OCI-LY1 (cell line): ENCODE measurements at regions not wholly inside any gene's neighbourhood (a gene's known extent, or its start where the extent isn't known, plus 50 kb on each side); places are given as distances from the start of the nearest gene placed in this dataset.

Experiments used
- H2AFZ ChIP-seq: fragments of 200-600 bp; sonication (generic), shearing (Covaris generic); 2 replicates; pipeline ENCODE4 v1.6.0; 2014; ENCODE audit warnings: antibody characterized with exemption, mild to moderate bottlenecking, low read length
- H3F3A ChIP-seq: fragments of 200-600 bp; sonication (generic), shearing (Covaris generic); 2 replicates; pipeline ENCODE4 v1.6.0; 2014; ENCODE audit warnings: mild to moderate bottlenecking, antibody characterized with exemption, low read length, moderate library complexity; ENCODE audit not compliant: insufficient read depth
- H3K27ac ChIP-seq: fragments of 200-600 bp; sonication (generic); 2 replicates; pipeline ENCODE4 v1.5.1; 2014; ENCODE audit warnings: low read length, mixed run types, mild to moderate bottlenecking, low read depth; ENCODE audit not compliant: poor library complexity, severe bottlenecking
- H3K27me3 ChIP-seq: fragments of 200-600 bp; sonication (generic); 2 replicates; pipeline ENCODE4 v1.6.0; 2014; ENCODE audit warnings: antibody characterized with exemption, mild to moderate bottlenecking, low read length, moderate library complexity; ENCODE audit not compliant: insufficient read depth
- H3K36me3 ChIP-seq: fragments of 200-600 bp; sonication (generic); 2 replicates; pipeline ENCODE4 v1.6.1; 2014; ENCODE audit warnings: mild to moderate bottlenecking, antibody characterized with exemption, low read length, moderate library complexity, mixed read lengths; ENCODE audit not compliant: insufficient read depth
- H3K4me1 ChIP-seq: fragments of 200-600 bp; sonication (generic); 2 replicates; pipeline ENCODE4 v1.5.1; 2014; ENCODE audit warnings: mild to moderate bottlenecking, low read length, moderate library complexity; ENCODE audit not compliant: insufficient read depth, severe bottlenecking
- H3K4me2 ChIP-seq: fragments of 200-600 bp; sonication (generic), shearing (Covaris generic); 2 replicates; pipeline ENCODE4 v1.6.1; 2014; ENCODE audit warnings: low read length
- H3K4me3 ChIP-seq: fragments of 200-600 bp; sonication (generic); 2 replicates; pipeline ENCODE4 v1.5.1; 2014; ENCODE audit warnings: low read length, low read depth, mild to moderate bottlenecking, mixed read lengths; ENCODE audit not compliant: poor library complexity, severe bottlenecking
- H3K79me2 ChIP-seq: fragments of 200-600 bp; shearing (Covaris generic); 2 replicates; pipeline ENCODE4 v1.6.1; 2016; ENCODE audit warnings: mixed run types, low read length, mixed read lengths; ENCODE audit not compliant: insufficient read depth
- H3K9ac ChIP-seq: fragments of 200-600 bp; sonication (generic), shearing (Covaris generic); 2 replicates; pipeline ENCODE4 v1.6.1; 2014; ENCODE audit warnings: mild to moderate bottlenecking, low read length, mixed read lengths
- H3K9me2 ChIP-seq: fragments of 200-600 bp; sonication (generic), shearing (Covaris generic); 2 replicates; pipeline ENCODE4 v1.6.1; 2014; ENCODE audit warnings: low read depth, mild to moderate bottlenecking, low read length, mixed read lengths
- H3K9me3 ChIP-seq: fragments of 200-600 bp; shearing (Covaris generic); 2 replicates; pipeline ENCODE4 v1.6.1; 2014; ENCODE audit warnings: low read length, mixed read lengths
- H4K20me1 ChIP-seq: fragments of 200-600 bp; sonication (generic), shearing (Covaris generic); 2 replicates; pipeline ENCODE4 v1.6.0; 2016; ENCODE audit warnings: mild to moderate bottlenecking, low read length; ENCODE audit not compliant: insufficient read depth
- EZH2 ChIP-seq: fragments of 200-600 bp; sonication (generic), shearing (Covaris generic); IDR thresholded peaks from 2 replicates; pipeline ENCODE4 v1.8.0; 2017; ENCODE audit warnings: borderline replicate concordance, mixed run types, mild to moderate bottlenecking, antibody characterized with exemption, low read length, moderate library complexity, mixed read lengths
- TF ChIP-seq, protein P1 (sequence below): fragments of 200-600 bp; sonication (generic), shearing (Covaris generic); IDR thresholded peaks from 2 replicates; pipeline ENCODE4 v1.5.1; 2017; ENCODE audit warnings: mild to moderate bottlenecking, antibody characterized with exemption, low read length, moderate library complexity, mixed read lengths

GRCh38 chr7:69035826-69036225 lies 562.4 kb upstream of the AUTS2 start:
- no peak overlapping the region for H3K9ac ChIP-seq
- no peak overlapping the region for H3K4me3 ChIP-seq
- H3F3A ChIP-seq: no peaks in the 10 kb centered on the region
- 0 out of 2 replicates have a peak, but pooled peaks cover 3% of the 10 kb centered on the region for H3K9me2 ChIP-seq
- no peaks in the 10 kb centered on the region for H3K36me3 ChIP-seq
- H3K27ac ChIP-seq: no peak overlapping the region
- no peaks in the 10 kb centered on the region for H3K79me2 ChIP-seq
- H3K27me3 ChIP-seq: no peaks in the 10 kb centered on the region
- no peaks in the 10 kb centered on the region for H4K20me1 ChIP-seq
- no peak overlapping the region for H2AFZ ChIP-seq
- no peaks in the 10 kb centered on the region for H3K4me1 ChIP-seq
- TF ChIP-seq, protein P1, sequence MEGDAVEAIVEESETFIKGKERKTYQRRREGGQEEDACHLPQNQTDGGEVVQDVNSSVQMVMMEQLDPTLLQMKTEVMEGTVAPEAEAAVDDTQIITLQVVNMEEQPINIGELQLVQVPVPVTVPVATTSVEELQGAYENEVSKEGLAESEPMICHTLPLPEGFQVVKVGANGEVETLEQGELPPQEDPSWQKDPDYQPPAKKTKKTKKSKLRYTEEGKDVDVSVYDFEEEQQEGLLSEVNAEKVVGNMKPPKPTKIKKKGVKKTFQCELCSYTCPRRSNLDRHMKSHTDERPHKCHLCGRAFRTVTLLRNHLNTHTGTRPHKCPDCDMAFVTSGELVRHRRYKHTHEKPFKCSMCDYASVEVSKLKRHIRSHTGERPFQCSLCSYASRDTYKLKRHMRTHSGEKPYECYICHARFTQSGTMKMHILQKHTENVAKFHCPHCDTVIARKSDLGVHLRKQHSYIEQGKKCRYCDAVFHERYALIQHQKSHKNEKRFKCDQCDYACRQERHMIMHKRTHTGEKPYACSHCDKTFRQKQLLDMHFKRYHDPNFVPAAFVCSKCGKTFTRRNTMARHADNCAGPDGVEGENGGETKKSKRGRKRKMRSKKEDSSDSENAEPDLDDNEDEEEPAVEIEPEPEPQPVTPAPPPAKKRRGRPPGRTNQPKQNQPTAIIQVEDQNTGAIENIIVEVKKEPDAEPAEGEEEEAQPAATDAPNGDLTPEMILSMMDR: no peak
- TF ChIP-seq EZH2: no peak
- no peak overlapping the region for H3K4me2 ChIP-seq
- H3K9me3 ChIP-seq: no peaks in the 10 kb centered on the region; the same call in 1 of the 2 replicates

DNA sequence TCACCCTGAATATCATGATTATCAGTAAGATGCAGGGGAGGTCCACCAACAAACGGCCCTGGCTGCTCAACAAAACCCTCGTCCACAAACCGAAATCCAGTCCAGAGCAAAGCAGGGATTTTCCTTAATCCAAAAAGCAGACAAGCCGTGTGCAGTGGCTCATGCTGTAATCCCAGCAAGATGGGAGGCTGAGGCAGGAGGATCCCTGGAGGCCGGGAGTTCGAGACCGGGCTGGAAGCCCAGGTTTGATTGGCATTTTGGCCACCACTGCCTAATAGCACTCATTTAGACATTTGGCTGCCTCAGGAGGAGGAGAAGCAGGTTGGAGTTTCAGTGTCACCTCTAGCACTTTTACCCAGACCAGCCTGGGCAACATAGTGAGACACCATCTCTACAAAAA lies 562.0 kb upstream of the AUTS2 start:
- H3K36me3 ChIP-seq: no peaks in the 10 kb centered on the region
- no peaks in the 10 kb centered on the region for H3K4me1 ChIP-seq
- H3K9me3 ChIP-seq: no peaks in the 10 kb centered on the region; the same call in 1 of the 2 replicates
- no peaks in the 10 kb centered on the region for H3F3A ChIP-seq
- 0 out of 2 replicates have a peak, but pooled peaks cover 3% of the 10 kb centered on the region for H3K9me2 ChIP-seq
- no peaks in the 10 kb centered on the region for H3K27me3 ChIP-seq
- TF ChIP-seq EZH2: no peak
- TF ChIP-seq, protein P1: no peak
- no peak overlapping the region for H3K9ac ChIP-seq
- no peak overlapping the region for H3K4me2 ChIP-seq
- H3K27ac ChIP-seq: no peak overlapping the region
- no peak overlapping the region for H2AFZ ChIP-seq
- no peak overlapping the region for H3K4me3 ChIP-seq
- no peaks in the 10 kb centered on the region for H3K79me2 ChIP-seq
- no peaks in the 10 kb centered on the region for H4K20me1 ChIP-seq

DNA sequence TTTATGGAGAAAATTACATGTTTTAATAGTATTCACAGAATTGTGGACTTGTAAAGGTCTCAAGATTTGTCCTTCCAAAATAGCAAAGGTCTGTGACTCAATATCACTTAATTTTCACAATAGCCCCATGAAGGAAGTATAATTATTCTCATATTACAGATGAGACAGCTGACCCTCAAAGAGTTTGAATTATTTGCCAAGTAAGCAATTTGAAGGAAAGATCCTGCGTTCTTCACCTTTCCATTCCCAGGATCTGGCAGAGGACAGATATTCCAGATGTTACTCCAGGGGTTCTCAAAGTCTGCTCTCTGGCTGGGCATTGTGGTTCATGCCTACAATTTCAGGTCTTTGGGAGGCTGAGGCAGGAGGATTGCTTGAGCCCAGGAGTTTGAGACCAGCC lies 559.4 kb upstream of the AUTS2 start:
- H3K4me3 ChIP-seq: no peak overlapping the region
- no peaks in the 10 kb centered on the region for H3K9me3 ChIP-seq
- no peak overlapping the region for H3K9ac ChIP-seq
- H3K4me1 ChIP-seq: no peaks in the 10 kb centered on the region
- TF ChIP-seq, protein P1: no peak
- no peak for TF ChIP-seq EZH2
- no peak overlapping the region for H3K27ac ChIP-seq
- H3K9me2 ChIP-seq: no peaks in the 10 kb centered on the region
- H3K4me2 ChIP-seq: no peak overlapping the region
- no peak overlapping the region for H2AFZ ChIP-seq
- no peaks in the 10 kb centered on the region for H3K27me3 ChIP-seq
- H3K36me3 ChIP-seq: no peaks in the 10 kb centered on the region
- no peaks in the 10 kb centered on the region for H3F3A ChIP-seq
- no peaks in the 10 kb centered on the region for H3K79me2 ChIP-seq
- no peaks in the 10 kb centered on the region for H4K20me1 ChIP-seq
